Duodenal mucosa (tissue), 2 donors: ENCODE measurements at regions not wholly inside any gene's neighbourhood (a gene's known extent, or its start where the extent isn't known, plus 50 kb on each side); places are given as distances from the start of the nearest gene placed in this dataset.
"Not testable (repeated sequence)": the region's sequence is repeated elsewhere in the genome, so short reads cannot be mapped to it uniquely, and the experiment has no call there.

ENCODE experiments used
- H3K27ac ChIP-seq: one replicate; pipeline ENCODE4 v1.7.0; 2013; ENCODE audit warnings: low read depth, low read length
- H3K27me3 ChIP-seq, 2 donors: one replicate each; pipeline ENCODE4 v1.7.0; 2013; ENCODE audit warnings: low read length in 2 of 2, control low read depth in 1 of 2; ENCODE audit not compliant: insufficient read depth in 2 of 2, control insufficient read depth in 1 of 2
- H3K36me3 ChIP-seq, 2 donors: one replicate each; pipeline ENCODE4 v1.7.0; 2013; ENCODE audit warnings: low read length in 2 of 2, control low read depth in 1 of 2; ENCODE audit not compliant: insufficient read depth in 2 of 2, control insufficient read depth in 1 of 2
- H3K4me1 ChIP-seq, 2 donors: one replicate each; pipeline ENCODE4 v1.7.0; 2013; ENCODE audit warnings: low read length in 2 of 2, control low read depth in 1 of 2; ENCODE audit not compliant: insufficient read depth in 2 of 2, control insufficient read depth in 1 of 2
- H3K4me3 ChIP-seq, 2 donors: one replicate each; pipeline ENCODE4 v1.7.0; 2013; ENCODE audit warnings: low read length in 2 of 2, low read depth in 1 of 2
- H3K9ac ChIP-seq, 2 donors: one replicate each; pipeline ENCODE4 v1.7.0; 2013; ENCODE audit warnings: low read length in 2 of 2, low read depth in 1 of 2
- H3K9me3 ChIP-seq, 2 donors: one replicate each; pipeline ENCODE4 v1.7.0; 2013; ENCODE audit warnings: low read length in 2 of 2, control low read depth in 1 of 2; ENCODE audit not compliant: control insufficient read depth in 1 of 2

- Histone ChIP-seq H3K9me3 (no peaks in the 10 kb centered on the region), H3K4me1 (peaks cover 0 to under 1% of the 10 kb centered on the region in 2 donors), H3K27ac (no peak overlapping the region), H3K9ac (no peak overlapping the region), H3K27me3 (no peaks in the 10 kb centered on the region), H3K4me3 (no peak overlapping the region), H3K36me3 (no peaks in the 10 kb centered on the region)
Measured at GRCh38 chrX:42023122-42023521, 99.8 kb upstream of the CASK start.

- no peaks in the 10 kb centered on the region for H3K36me3 ChIP-seq
- no peaks in the 10 kb centered on the region for H3K27me3 ChIP-seq
- no peak overlapping the region for H3K27ac ChIP-seq
- H3K9ac ChIP-seq: no peak overlapping the region
- no peaks in the 10 kb centered on the region for H3K4me1 ChIP-seq
- no peaks in the 10 kb centered on the region for H3K9me3 ChIP-seq
- no peak overlapping the region for H3K4me3 ChIP-seq
Measured at GRCh38 chrX:42022158-42022557, 98.8 kb upstream of the CASK start.

GRCh38 chrX:42021058-42021457, 97.7 kb upstream of the CASK start:
- Histone ChIP-seq H3K4me1 (no peaks in the 10 kb centered on the region), H3K27me3 (no peaks in the 10 kb centered on the region), H3K36me3 (no peaks in the 10 kb centered on the region), H3K27ac (no peak overlapping the region), H3K4me3 (no peak overlapping the region), H3K9me3 (no peaks in the 10 kb centered on the region), H3K9ac (no peak overlapping the region)

GRCh38 chrX:42020225-42020624, 96.9 kb upstream of the CASK start:
- Histone ChIP-seq H3K27me3 (no peaks in the 10 kb centered on the region), H3K36me3 (no peaks in the 10 kb centered on the region), H3K27ac (no peak overlapping the region), H3K4me3 (no peak overlapping the region), H3K4me1 (no peaks in the 10 kb centered on the region), H3K9ac (no peak overlapping the region), H3K9me3 (no peaks in the 10 kb centered on the region)

GRCh38 chrX:42017971-42018370, 94.6 kb upstream of the CASK start:
- Histone ChIP-seq H3K9me3 (no peaks in the 10 kb centered on the region), H3K27me3 (no peaks in the 10 kb centered on the region), H3K9ac (no peak overlapping the region), H3K4me3 (no peak overlapping the region), H3K4me1 (no peaks in the 10 kb centered on the region), H3K27ac (no peak overlapping the region), H3K36me3 (no peaks in the 10 kb centered on the region)

GRCh38 chrX:42000836-42001235, 77.5 kb upstream of the CASK start:
- no peaks in the 10 kb centered on the region for H3K4me1 ChIP-seq
- no peak overlapping the region for H3K27ac ChIP-seq
- H3K4me3 ChIP-seq: no peak overlapping the region
- H3K9ac ChIP-seq: no peak overlapping the region
- H3K36me3 ChIP-seq: no peaks in the 10 kb centered on the region
- no peaks in the 10 kb centered on the region for H3K9me3 ChIP-seq
- no peaks in the 10 kb centered on the region for H3K27me3 ChIP-seq

GRCh38 chrX:41984628-41985027, 61.3 kb upstream of the CASK start:
- H3K4me1 ChIP-seq: no peaks in the 10 kb centered on the region
- H3K27me3 ChIP-seq: no peaks in the 10 kb centered on the region
- H3K9me3 ChIP-seq: no peaks in the 10 kb centered on the region
- H3K4me3 ChIP-seq: no peak overlapping the region
- H3K36me3 ChIP-seq: no peaks in the 10 kb centered on the region
- no peak overlapping the region for H3K9ac ChIP-seq
- H3K27ac ChIP-seq: no peak overlapping the region

GRCh38 chrX:41982953-41983352, 59.6 kb upstream of the CASK start:
- no peaks in the 10 kb centered on the region for H3K27me3 ChIP-seq
- H3K9ac ChIP-seq: no peak overlapping the region
- no peaks in the 10 kb centered on the region for H3K9me3 ChIP-seq
- no peaks in the 10 kb centered on the region for H3K4me1 ChIP-seq
- H3K4me3 ChIP-seq: no peak overlapping the region
- H3K27ac ChIP-seq: no peak overlapping the region
- no peaks in the 10 kb centered on the region for H3K36me3 ChIP-seq

- Histone ChIP-seq H3K27me3 (no peaks in the 10 kb centered on the region), H3K27ac (no peak overlapping the region), H3K9me3 (no peaks in the 10 kb centered on the region), H3K9ac (no peak overlapping the region), H3K4me3 (no peak overlapping the region), H3K36me3 (no peaks in the 10 kb centered on the region), H3K4me1 (no peaks in the 10 kb centered on the region)
Measured at GRCh38 chrX:41981481-41982013, 58.2 kb upstream of the CASK start.

- not testable (repeated sequence) for H3K9ac ChIP-seq, H3K36me3 ChIP-seq, H3K4me1 ChIP-seq, H3K27ac ChIP-seq, H3K9me3 ChIP-seq, H3K4me3 ChIP-seq, H3K27me3 ChIP-seq
Measured at GRCh38 chrX:41974677-41975076, 51.3 kb upstream of the CASK start.

GRCh38 chrX:41973208-41973607, 49.9 kb upstream of the CASK start:
- Histone ChIP-seq H3K9ac (no peak overlapping the region), H3K27ac (no peak overlapping the region), H3K4me3 (no peak overlapping the region), H3K4me1 (no peaks in the 10 kb centered on the region), H3K36me3 (no peaks in the 10 kb centered on the region), H3K27me3 (no peaks in the 10 kb centered on the region), H3K9me3 (no peaks in the 10 kb centered on the region)
